ENCODE measurements at regions not wholly inside any gene's neighbourhood (a gene's known extent, or its start where the extent isn't known, plus 50 kb on each side); places are given as distances from the start of the nearest gene placed in this dataset.

GRCh38 chr20:40481743-40482458 lies 207.1 kb downstream of the MAFB start:
- TF ChIP-seq CTCF (IDR thresholded peaks at IDR 0.05; ENCODE audit: poor library complexity): no peak
- no peak for TF ChIP-seq EZH2phosphoT487 (IDR thresholded peaks at IDR 0.05; ENCODE audit: low read depth, severe bottlenecking, unreplicated experiment)
- TF ChIP-seq EZH2 (IDR thresholded peaks at IDR 0.05; ENCODE audit: borderline replicate concordance): no peak
